GM21423 (cell line): ENCODE measurements at regions not wholly inside any gene's neighbourhood (a gene's known extent, or its start where the extent isn't known, plus 50 kb on each side); places are given as distances from the start of the nearest gene placed in this dataset.
"Not testable (repeated sequence)": the region's sequence is repeated elsewhere in the genome, so short reads cannot be mapped to it uniquely, and the experiment has no call there.

Experiments used
- ATAC-seq: cut with Tn5 transposase; IDR thresholded peaks from one replicate; pipeline ENCODE4 v1.9.1; 2021; ENCODE audit warnings: mild to moderate bottlenecking, moderate library complexity; ENCODE audit not compliant: unreplicated experiment

DNA sequence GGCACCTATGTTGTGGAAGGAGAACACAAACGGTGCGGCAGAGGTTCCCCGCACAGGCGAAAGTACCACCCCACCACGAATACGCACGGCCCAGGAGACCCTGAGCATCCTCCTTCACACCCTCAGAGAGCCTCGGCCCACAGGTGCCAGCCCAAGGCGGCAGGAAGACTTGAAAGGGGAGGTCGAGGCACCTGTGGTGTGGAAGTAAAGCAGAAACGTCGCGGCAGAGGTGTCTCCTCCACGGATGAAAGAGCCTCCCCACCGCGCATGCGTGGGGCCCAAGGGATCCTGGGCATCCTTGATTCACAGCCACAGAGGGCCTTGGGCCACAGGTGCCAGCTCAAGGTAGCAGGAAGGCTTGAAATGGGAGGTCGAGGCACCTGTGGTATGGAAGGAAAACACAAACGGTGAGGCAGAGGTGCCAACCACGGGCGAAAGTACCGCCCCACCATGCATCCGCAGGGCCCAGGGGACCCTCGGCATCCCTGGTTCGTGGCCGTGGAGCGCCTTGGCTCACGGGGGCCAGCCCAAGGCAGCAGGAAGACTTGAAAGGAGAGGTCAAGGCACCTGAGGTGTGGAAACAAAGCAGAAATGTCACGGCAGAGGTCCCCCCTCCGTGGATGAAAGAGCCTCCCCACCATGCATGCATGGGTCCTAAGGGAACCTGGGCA lies 380.1 kb downstream of the ALG10 start:
- ATAC-seq: no peak

DNA sequence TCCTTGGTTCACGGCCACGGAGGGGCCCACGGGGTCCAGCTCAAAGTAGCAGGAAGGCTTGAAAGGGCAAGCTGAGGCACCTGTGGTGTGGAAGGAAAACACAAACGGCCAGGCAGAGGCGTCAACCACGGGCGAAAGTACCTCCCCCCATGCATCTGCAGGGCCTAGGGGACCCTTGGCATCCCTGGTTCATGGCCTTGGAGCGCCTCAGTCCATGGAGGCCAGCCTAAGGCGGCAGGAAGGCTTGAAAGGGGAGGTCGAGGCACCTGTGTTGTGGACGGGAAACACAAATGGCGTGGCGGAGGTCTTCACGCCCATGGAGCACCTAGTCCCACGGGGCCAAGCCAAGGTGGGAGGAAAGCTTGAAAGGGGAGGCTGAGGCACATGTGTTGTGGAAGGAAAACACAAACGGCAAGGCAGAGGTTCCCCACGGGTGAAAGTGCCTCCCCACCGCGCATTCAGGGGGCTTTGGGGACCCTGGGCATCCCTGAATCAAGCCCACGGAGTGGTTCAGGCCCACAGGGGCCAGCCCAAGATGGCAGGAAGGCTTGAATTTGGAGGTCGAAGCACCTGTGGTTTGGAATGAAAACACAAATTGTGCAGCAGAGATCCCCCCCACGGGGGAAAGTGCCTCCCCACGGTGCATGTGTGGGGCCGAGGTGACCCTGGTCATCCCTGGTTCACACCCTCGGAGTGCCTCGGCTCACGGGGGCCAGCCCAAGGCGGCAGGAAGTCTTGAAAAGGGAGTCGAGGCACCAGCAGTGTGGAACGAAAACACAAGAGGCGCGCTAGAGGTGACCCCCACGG lies 380.8 kb downstream of the ALG10 start:
- no peak for ATAC-seq

DNA sequence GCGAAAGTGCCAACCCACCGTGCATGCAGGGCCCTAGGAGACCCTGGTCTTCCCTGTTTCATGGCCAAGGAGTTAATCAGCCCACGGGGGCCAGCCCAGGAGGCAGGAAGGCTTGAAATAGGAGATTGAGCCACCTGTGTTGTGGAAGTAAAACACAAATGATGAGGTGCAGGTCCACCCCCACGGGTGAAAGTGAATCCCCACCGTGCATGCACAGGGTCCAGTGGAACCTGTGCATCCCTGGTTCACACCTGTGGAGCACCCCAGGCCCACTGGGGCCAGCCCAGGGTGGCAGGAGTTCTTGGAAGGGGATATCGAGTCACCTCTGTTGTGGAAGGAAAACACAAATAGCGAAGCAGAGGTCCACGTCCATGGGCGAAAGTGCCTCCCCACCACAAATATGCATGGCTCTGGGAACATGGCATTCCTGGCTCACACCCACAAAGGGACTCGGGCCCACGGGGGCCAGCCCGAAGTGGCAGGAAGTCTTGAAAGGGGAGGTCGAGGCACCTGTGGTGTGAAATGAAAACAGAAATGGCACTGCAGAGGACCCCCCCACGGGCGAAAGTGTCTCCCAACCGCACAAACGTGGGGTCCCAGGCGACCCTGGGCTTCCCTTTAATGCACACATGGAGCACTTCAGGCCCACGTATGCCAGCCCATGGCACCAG lies 381.5 kb downstream of the ALG10 start:
- no peak for ATAC-seq

DNA sequence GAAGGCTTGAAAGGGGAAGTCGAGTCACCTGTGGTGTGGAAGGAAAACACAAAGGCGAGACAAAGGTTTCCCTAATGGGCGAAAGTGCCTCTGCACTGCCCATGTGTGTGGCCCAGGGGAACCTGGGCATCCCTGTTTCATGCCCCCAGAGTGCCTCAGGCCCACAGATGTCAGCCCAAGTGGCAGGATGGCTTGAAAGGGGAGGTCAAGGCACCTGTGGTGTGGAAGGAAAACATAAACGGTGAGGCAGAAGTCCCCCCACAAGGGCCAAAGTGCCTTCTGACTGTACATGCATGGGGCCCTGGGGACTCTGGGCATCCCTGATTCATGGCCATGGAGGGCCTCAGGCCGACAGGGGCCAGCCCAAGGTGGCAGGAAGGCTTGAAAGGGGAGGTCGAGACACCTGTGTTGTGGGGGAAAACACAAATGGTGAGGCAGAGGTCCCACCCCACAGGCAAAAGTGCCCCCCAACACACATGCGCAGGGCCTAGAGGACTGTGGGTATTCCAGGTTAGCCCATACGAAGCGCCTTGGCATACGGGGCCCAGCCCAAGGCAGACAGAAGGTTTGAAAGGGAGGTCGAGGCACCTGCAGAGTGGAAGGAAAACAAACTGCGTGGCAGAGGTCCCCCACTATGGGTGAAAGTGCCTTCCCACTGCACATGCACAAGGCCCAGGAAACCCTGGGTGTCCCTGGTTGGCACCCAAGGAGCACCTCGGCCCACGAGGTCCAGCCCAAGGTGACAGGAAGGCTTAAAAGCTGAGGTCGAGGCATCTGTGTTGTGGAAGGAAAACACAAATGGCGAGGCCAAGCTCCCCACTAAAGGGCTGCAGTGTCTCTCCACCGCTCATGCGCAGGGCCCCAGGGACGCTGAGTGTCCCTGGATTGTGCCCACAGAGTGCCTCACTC lies 382.3 kb downstream of the ALG10 start:
- no peak for ATAC-seq

DNA sequence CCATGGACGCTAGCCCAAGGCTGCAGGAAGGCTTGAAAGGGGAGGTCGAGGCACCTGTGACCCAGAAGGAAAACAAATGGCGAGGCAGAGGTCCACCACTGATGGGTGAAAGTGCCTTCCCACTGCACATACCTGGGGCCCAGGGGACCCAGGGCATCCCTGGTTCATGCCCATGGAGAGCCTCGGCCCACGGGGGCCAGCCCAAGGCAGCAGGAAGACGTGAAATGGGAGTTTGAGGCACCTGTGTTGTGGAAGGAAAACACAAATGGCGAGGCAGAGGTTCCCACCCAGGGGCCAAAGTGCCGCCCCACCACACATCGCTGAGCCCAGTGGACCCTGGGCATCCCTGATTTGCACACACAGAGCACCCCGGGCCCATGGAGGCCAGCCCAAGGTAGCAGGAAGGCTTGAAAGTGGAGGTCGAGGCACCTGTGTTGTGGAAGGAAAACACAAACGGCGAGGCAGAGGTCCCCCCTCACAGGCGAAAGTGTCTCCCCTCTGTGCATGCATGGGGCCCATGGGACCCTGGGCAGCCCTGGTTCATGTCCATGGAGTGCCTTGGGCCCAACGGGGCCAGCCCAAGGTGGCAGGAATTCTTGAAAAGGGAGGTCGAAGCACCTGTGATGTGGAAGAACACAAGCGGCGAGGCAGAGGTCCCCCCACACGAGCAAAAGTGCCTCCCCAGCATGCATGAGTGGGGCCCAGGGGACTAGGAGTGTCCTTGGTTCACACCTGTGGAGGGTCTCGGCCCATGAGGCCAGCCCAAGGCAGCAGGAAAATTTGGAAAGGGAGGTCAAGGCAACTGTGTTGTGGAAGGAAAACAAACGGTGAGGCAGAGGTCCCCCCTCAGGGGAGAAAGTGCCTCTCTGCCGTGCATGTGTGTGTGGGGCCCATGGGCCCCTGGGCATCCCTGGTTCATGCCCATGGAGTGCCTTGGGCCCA lies 383.3 kb downstream of the ALG10 start:
- ATAC-seq: no peak

DNA sequence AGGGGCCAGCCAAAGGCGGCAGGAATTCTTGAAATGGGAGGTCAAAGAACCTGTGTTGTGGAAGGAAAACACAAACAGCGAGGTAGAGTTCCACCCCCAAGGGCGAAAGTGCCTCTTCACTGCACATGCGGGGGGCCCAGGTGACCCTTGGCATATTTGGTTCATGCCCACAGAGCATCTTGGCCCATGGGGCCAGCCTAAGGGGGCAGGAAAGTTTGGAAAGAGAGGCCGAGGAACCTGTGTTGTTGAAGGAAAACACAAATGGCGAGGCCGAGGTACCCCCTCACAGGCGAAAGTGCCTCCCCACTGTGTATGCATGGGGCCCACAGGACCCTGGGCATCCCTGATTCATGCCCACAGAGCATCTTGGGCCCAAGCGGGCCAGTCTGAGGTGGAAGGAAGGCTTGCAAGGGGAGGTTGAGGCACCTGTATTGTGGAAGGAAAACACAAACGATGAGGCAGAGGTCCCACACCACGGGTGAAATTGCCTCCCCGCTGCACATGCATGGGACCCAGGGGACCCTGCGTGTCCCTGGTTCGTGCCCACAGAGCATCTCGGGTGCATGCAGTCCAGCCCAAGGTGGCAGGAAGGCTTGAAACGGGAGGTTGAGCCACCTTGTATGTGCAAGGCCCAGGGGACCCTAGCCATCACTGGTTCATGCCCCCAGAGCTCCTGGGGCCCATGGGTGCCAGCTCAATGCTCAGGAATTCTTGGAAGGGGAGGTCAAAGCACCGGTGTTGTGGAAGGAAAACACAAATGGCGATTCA lies 384.1 kb downstream of the ALG10 start:
- no peak for ATAC-seq

DNA sequence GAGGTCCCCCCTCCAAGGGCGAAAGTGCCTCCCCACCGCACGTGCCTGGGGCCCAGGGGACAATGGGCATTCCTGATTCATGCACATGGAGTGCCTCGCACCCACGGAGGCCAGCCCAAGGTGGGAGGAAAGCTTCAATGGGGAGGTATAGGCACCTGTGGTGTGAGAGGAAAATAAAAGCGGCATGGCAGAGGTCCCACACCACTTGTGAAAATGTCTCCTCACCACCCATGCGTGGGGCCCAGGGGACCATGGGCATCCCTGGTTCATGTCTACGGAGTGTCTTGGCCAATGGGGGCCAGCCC lies 384.7 kb downstream of the ALG10 start:
- no peak for ATAC-seq

DNA sequence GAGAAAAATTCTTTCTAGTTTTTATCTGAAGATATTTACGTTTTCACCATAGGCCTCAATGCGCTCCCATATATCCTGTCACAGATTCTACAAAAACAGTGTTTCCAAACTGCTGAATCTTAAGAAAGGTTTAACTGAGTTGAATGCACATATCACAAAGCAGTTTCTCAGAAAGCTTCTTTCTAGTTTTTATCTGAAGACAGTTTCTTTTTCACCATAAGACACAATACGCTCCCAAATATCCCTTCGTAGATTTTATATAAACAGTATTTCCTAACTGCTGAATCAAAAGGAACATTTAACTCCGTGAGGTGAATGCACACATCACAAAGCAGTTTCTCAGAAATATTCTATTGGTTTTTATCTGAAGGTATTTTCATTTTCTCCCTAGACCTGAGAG lies 385.5 kb downstream of the ALG10 start:
- no peak for ATAC-seq

DNA sequence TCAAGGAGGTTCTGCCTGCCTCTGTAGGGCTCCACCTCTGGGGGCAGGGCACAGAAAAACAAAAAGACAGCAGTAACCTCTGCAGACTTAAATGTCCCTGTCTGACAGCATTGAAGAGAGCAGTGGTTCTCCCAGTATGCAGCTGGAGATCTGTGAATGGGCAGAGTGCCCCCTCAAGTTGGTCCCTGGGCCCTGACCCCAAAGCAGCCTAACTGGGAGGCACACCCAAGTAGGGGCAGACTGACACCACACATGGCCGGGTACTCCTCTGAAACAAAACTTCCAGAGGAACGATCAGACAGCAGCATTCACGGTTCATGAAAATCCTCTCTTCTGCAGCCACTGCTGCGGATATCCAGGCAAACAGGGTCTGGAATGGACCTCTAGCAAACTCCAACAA lies 409.2 kb downstream of the ALG10 start:
- not testable (repeated sequence) for ATAC-seq
